HS-5 (cell line): ENCODE measurements at regions not wholly inside any gene's neighbourhood (a gene's known extent, or its start where the extent isn't known, plus 50 kb on each side); places are given as distances from the start of the nearest gene placed in this dataset.
"Not testable (repeated sequence)": the region's sequence is repeated elsewhere in the genome, so short reads cannot be mapped to it uniquely, and the experiment has no call there.

Experiments
- DNase-seq: peaks from one replicate; pipeline ENCODE4 v3.0.0-alpha.2; 2012; ENCODE audit warnings: low read depth

GRCh38 chr10:114732931-114733330, 74.9 kb upstream of the ABLIM1 start:
- DNase-seq: no peak

GRCh38 chr10:114735946-114736345, 77.9 kb upstream of the ABLIM1 start:
- DNase-seq: no peak

- no peak for DNase-seq
Measured at GRCh38 chr10:114743521-114744231, 77.9 kb upstream of the FHIP2A start.

GRCh38 chr10:114746531-114746930, 75.0 kb upstream of the FHIP2A start:
- DNase-seq: no peak

- DNase-seq: no peak
Measured at GRCh38 chr10:114748241-114748640, 73.3 kb upstream of the FHIP2A start.

GRCh38 chr10:114749014-114749413, 72.6 kb upstream of the FHIP2A start:
- DNase-seq: no peak

- DNase-seq: no peak
Measured at GRCh38 chr10:114749510-114749909, 72.1 kb upstream of the FHIP2A start.

- no peak for DNase-seq
Measured at GRCh38 chr10:114751856-114752255, 69.7 kb upstream of the FHIP2A start.

GRCh38 chr10:114752570-114752969, 69.0 kb upstream of the FHIP2A start:
- DNase-seq: not testable (repeated sequence)

- DNase-seq: no peak
Measured at GRCh38 chr10:114753126-114753525, 68.5 kb upstream of the FHIP2A start.

GRCh38 chr10:114754445-114755320, 66.9 kb upstream of the FHIP2A start:
- DNase-seq: no peak

- DNase-seq: no peak
Measured at GRCh38 chr10:114755537-114755936, 66.0 kb upstream of the FHIP2A start.

- DNase-seq: no peak
Measured at GRCh38 chr10:114758331-114758730, 63.2 kb upstream of the FHIP2A start.

GRCh38 chr10:114761205-114762193, 60.1 kb upstream of the FHIP2A start:
- no peak for DNase-seq

GRCh38 chr10:114762811-114763210, 58.8 kb upstream of the FHIP2A start:
- DNase-seq: no peak

GRCh38 chr10:114764656-114765055, 56.9 kb upstream of the FHIP2A start:
- DNase-seq: no peak

GRCh38 chr10:114766470-114766869, 55.1 kb upstream of the FHIP2A start:
- no peak for DNase-seq

GRCh38 chr10:114767101-114767985, 54.2 kb upstream of the FHIP2A start:
- no peak for DNase-seq

GRCh38 chr10:114767986-114768821, 53.4 kb upstream of the FHIP2A start:
- no peak for DNase-seq

GRCh38 chr10:114770009-114770408, 51.6 kb upstream of the FHIP2A start:
- DNase-seq: no peak
